ENCODE measurements at regions not wholly inside any gene's neighbourhood (a gene's known extent, or its start where the extent isn't known, plus 50 kb on each side); places are given as distances from the start of the nearest gene placed in this dataset.
"Not testable (repeated sequence)": the region's sequence is repeated elsewhere in the genome, so short reads cannot be mapped to it uniquely, and the experiment has no call there.

GRCh38 chr5:154542581-154542980 is 64.6 kb upstream of the HAND1 start:
- H3K27me3 Mint-ChIP-seq (ENCODE audit: low read depth) = peaks cover 31% of the 10 kb centered on the region
- TF ChIP-seq CTCF (IDR thresholded peaks at IDR 0.05; ENCODE audit: unreplicated experiment in 3 of 3) = no peak
- H3K9me3 Mint-ChIP-seq = no peaks in the 10 kb centered on the region
- H3K27ac Mint-ChIP-seq = no peak overlapping the region
- H3K36me3 Mint-ChIP-seq (ENCODE audit: low read depth) = no peaks in the 10 kb centered on the region
- no peak overlapping the region for H3K4me3 Mint-ChIP-seq
- H3K4me1 Mint-ChIP-seq = peaks cover 11% of the 10 kb centered on the region

GRCh38 chr5:154542000-154542399 is 64.0 kb upstream of the HAND1 start:
- H3K36me3 Mint-ChIP-seq (ENCODE audit: low read depth) = no peaks in the 10 kb centered on the region
- H3K4me3 Mint-ChIP-seq = no peak overlapping the region
- peaks cover 31% of the 10 kb centered on the region for H3K27me3 Mint-ChIP-seq (ENCODE audit: low read depth)
- no peak for TF ChIP-seq CTCF (IDR thresholded peaks at IDR 0.05; ENCODE audit: unreplicated experiment in 3 of 3)
- H3K4me1 Mint-ChIP-seq = peaks cover 11% of the 10 kb centered on the region
- no peaks in the 10 kb centered on the region for H3K9me3 Mint-ChIP-seq
- no peak overlapping the region for H3K27ac Mint-ChIP-seq

GRCh38 chr5:154541553-154541952 is 63.5 kb upstream of the HAND1 start:
- no peak overlapping the region for H3K27ac Mint-ChIP-seq
- peaks cover 31% of the 10 kb centered on the region for H3K27me3 Mint-ChIP-seq (ENCODE audit: low read depth)
- no peaks in the 10 kb centered on the region for H3K36me3 Mint-ChIP-seq (ENCODE audit: low read depth)
- no peak overlapping the region for H3K4me3 Mint-ChIP-seq
- TF ChIP-seq CTCF (IDR thresholded peaks at IDR 0.05; ENCODE audit: unreplicated experiment in 3 of 3) = no peak
- peaks cover 11% of the 10 kb centered on the region for H3K4me1 Mint-ChIP-seq
- no peaks in the 10 kb centered on the region for H3K9me3 Mint-ChIP-seq

GRCh38 chr5:154540600-154540999 is 62.6 kb upstream of the HAND1 start:
- Mint-ChIP-seq H3K4me1 (peaks cover 11% of the 10 kb centered on the region), H3K36me3 (ENCODE audit: low read depth) (no peaks in the 10 kb centered on the region), H3K27me3 (ENCODE audit: low read depth) (peaks cover 24% of the 10 kb centered on the region), H3K27ac (no peak overlapping the region), H3K4me3 (no peak overlapping the region), H3K9me3 (no peaks in the 10 kb centered on the region)
- TF ChIP-seq CTCF (IDR thresholded peaks at IDR 0.05; ENCODE audit: unreplicated experiment in 3 of 3) = no peak

GRCh38 chr5:154538492-154538891 is 60.5 kb upstream of the HAND1 start:
- no peaks in the 10 kb centered on the region for H3K36me3 Mint-ChIP-seq (ENCODE audit: low read depth)
- H3K27me3 Mint-ChIP-seq (ENCODE audit: low read depth) = peaks cover 25% of the 10 kb centered on the region
- H3K9me3 Mint-ChIP-seq = no peaks in the 10 kb centered on the region
- no peak overlapping the region for H3K4me3 Mint-ChIP-seq
- H3K27ac Mint-ChIP-seq = no peak overlapping the region
- TF ChIP-seq CTCF (IDR thresholded peaks at IDR 0.05; ENCODE audit: unreplicated experiment in 3 of 3) = no peak
- H3K4me1 Mint-ChIP-seq = peaks cover 11% of the 10 kb centered on the region

GRCh38 chr5:154536439-154536838 is 58.4 kb upstream of the HAND1 start:
- H3K27ac Mint-ChIP-seq; H3K4me3 Mint-ChIP-seq; H3K36me3 Mint-ChIP-seq (ENCODE audit: low read depth); H3K9me3 Mint-ChIP-seq; H3K4me1 Mint-ChIP-seq: not testable (repeated sequence)
- H3K27me3 Mint-ChIP-seq (ENCODE audit: low read depth) = peaks cover 15% of the 10 kb centered on the region

All from nephron (organoid).